Neural cell (in vitro differentiated cells): ENCODE measurements at regions not wholly inside any gene's neighbourhood (a gene's known extent, or its start where the extent isn't known, plus 50 kb on each side); places are given as distances from the start of the nearest gene placed in this dataset.

Experiments
- H2AFZ ChIP-seq: fragments of 200-600, 300-800 bp; sonication (generic), shearing (Covaris generic); 2 replicates; pipeline ENCODE4 v1.6.0; 2014; ENCODE audit warnings: low read depth, mild to moderate bottlenecking, antibody characterized with exemption, low read length, moderate library complexity
- H3F3A ChIP-seq: fragments of 200-600 bp; shearing (Covaris generic); 2 replicates; pipeline ENCODE4 v1.6.1; 2016; ENCODE audit warnings: mild to moderate bottlenecking, moderate library complexity, mixed read lengths, antibody characterized with exemption, low read length; ENCODE audit not compliant: insufficient read depth, poor library complexity, severe bottlenecking
- H3K27ac ChIP-seq: fragments of 200-600, 300-800 bp; sonication (generic), shearing (Covaris generic); 2 replicates; pipeline ENCODE4 v1.5.1; 2014; ENCODE audit warnings: mild to moderate bottlenecking, low read length, moderate library complexity
- H3K27me3 ChIP-seq: fragments of 300-800, 200-600 bp; sonication (generic), shearing (Covaris generic); 2 replicates; pipeline ENCODE4 v1.6.0; 2014; ENCODE audit warnings: mild to moderate bottlenecking, low read depth, low read length, moderate library complexity; ENCODE audit not compliant: insufficient read depth
- H3K36me3 ChIP-seq: fragments of 300-800, 200-600 bp; sonication (generic), shearing (Covaris generic); 2 replicates; pipeline ENCODE4 v1.5.1; 2014; ENCODE audit warnings: mild to moderate bottlenecking, antibody characterized with exemption, low read length, moderate library complexity; ENCODE audit not compliant: insufficient read depth
- H3K4me2 ChIP-seq: fragments of 300-800, 200-600 bp; sonication (generic), shearing (Covaris generic); 2 replicates; pipeline ENCODE4 v1.6.0; 2014; ENCODE audit warnings: mild to moderate bottlenecking, low read length
- H3K4me3 ChIP-seq: fragments of 300-800, 200-600 bp; sonication (generic), shearing (Covaris generic); 2 replicates; pipeline ENCODE4 v1.5.1; 2014; ENCODE audit warnings: mild to moderate bottlenecking, low read length, moderate library complexity
- H3K79me2 ChIP-seq: fragments of 200-600 bp; shearing (Covaris generic); replicated peaks from 2 replicates; pipeline ENCODE4 v1.6.0; 2014; ENCODE audit warnings: mild to moderate bottlenecking, low read length, moderate library complexity; ENCODE audit not compliant: insufficient read depth
- H3K9ac ChIP-seq: fragments of 300-800, 200-600 bp; sonication (generic), shearing (Covaris generic); 2 replicates; pipeline ENCODE4 v1.6.1; 2016; ENCODE audit warnings: mild to moderate bottlenecking, low read length, mixed read lengths
- H3K9me2 ChIP-seq: fragments of 200-600 bp; shearing (Covaris generic); 2 replicates; pipeline ENCODE4 v1.6.1; 2016; ENCODE audit warnings: mild to moderate bottlenecking, low read length, mixed read lengths; ENCODE audit not compliant: insufficient read depth
- H3K9me3 ChIP-seq: fragments of 200-600, 300-800 bp; sonication (generic), shearing (Covaris generic); 2 replicates; pipeline ENCODE4 v1.6.1; 2016; ENCODE audit warnings: mild to moderate bottlenecking, mixed run types, low read length, moderate library complexity, mixed read lengths
- H4K20me1 ChIP-seq: fragments of 200-600 bp; shearing (Covaris generic); 2 replicates; pipeline ENCODE4 v1.6.1; 2016; ENCODE audit warnings: mild to moderate bottlenecking, mixed run types; ENCODE audit not compliant: insufficient read depth
- EP300 ChIP-seq: fragments of 450-650 bp; conservative IDR thresholded peaks from 2 replicates; pipeline ENCODE4 v1.6.1; 2014; ENCODE audit warnings: antibody characterized with exemption, mild to moderate bottlenecking, moderate library complexity; ENCODE audit not compliant: poor library complexity, severe bottlenecking
- EZH2 ChIP-seq: fragments of 200-600, 300-800 bp; shearing (Covaris generic), sonication (generic); IDR thresholded peaks from 2 replicates; pipeline ENCODE4 v1.6.1; 2014; ENCODE audit warnings: antibody characterized with exemption, low read length, borderline replicate concordance, mild to moderate bottlenecking; ENCODE audit not compliant: insufficient read depth, poor library complexity, severe bottlenecking
- MXI1 ChIP-seq: fragments of 450-650 bp; conservative IDR thresholded peaks from 2 replicates; pipeline ENCODE4 v1.6.1; 2014; ENCODE audit warnings: antibody characterized with exemption, mild to moderate bottlenecking; ENCODE audit not compliant: poor library complexity, severe bottlenecking
- POLR2AphosphoS5 ChIP-seq: IDR thresholded peaks from 2 replicates; pipeline ENCODE4 v1.6.1; 2012
- RAD21 ChIP-seq: fragments of 450-650 bp; conservative IDR thresholded peaks from 2 replicates; pipeline ENCODE4 v1.6.1; 2014; ENCODE audit warnings: antibody characterized with exemption, mild to moderate bottlenecking, moderate library complexity
- REST ChIP-seq: IDR thresholded peaks from 2 replicates; pipeline ENCODE4 v1.6.1; 2012; ENCODE audit warnings: borderline replicate concordance
- SMC3 ChIP-seq: fragments of 450-650 bp; conservative IDR thresholded peaks from 2 replicates; pipeline ENCODE4 v1.6.1; 2014; ENCODE audit warnings: antibody characterized with exemption, mild to moderate bottlenecking, moderate library complexity; ENCODE audit not compliant: poor library complexity
- TAF1 ChIP-seq: IDR thresholded peaks from 2 replicates; pipeline ENCODE4 v1.6.1; 2012; ENCODE audit warnings: low read depth
- TF ChIP-seq, protein P1 (sequence below): fragments of 450-650 bp; IDR thresholded peaks from 2 replicates; pipeline ENCODE4 v1.5.1; 2014; ENCODE audit warnings: antibody characterized with exemption, mild to moderate bottlenecking, moderate library complexity; ENCODE audit not compliant: poor library complexity, severe bottlenecking

DNA sequence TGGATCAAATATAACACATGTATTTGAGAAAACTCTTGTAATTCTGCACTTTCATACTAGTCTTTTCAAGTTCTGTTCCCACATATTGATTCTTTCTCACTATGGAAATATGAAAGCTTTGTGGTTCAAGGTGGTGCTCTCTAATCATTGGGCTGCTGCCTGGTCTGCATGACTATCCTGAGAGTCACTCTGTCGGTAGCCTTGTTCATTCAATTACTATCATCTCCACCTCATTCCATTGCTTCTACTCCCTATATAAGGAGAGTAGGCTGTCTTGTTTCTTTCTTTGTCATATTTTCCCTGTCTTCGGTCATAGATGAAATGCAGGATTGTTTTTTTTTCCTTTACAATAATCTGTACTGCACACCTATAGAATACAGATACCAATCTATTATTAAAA lies 341.4 kb upstream of the ACTBL2 start:
- no peak overlapping the region for H3K27ac ChIP-seq
- H3K27me3 ChIP-seq, result no peaks in the 10 kb centered on the region
- no peak overlapping the region for H2AFZ ChIP-seq
- TF ChIP-seq TAF1, result no peak
- H3K4me2 ChIP-seq, result no peak overlapping the region
- H3K9me3 ChIP-seq, result no peaks in the 10 kb centered on the region
- H3K4me3 ChIP-seq, result no peak overlapping the region
- H3K36me3 ChIP-seq, result no peaks in the 10 kb centered on the region
- H3K9ac ChIP-seq, result no peak overlapping the region
- no peaks in the 10 kb centered on the region for H3K79me2 ChIP-seq
- H3K9me2 ChIP-seq, result no peaks in the 10 kb centered on the region
- no peaks in the 10 kb centered on the region for H4K20me1 ChIP-seq
- H3F3A ChIP-seq, result no peaks in the 10 kb centered on the region

- TF ChIP-seq SMC3 (no peak), TAF1 (no peak), EZH2 (no peak), RAD21 (no peak), REST (no peak), POLR2AphosphoS5 (no peak), MXI1 (no peak), EP300 (no peak)
- TF ChIP-seq, protein P1, sequence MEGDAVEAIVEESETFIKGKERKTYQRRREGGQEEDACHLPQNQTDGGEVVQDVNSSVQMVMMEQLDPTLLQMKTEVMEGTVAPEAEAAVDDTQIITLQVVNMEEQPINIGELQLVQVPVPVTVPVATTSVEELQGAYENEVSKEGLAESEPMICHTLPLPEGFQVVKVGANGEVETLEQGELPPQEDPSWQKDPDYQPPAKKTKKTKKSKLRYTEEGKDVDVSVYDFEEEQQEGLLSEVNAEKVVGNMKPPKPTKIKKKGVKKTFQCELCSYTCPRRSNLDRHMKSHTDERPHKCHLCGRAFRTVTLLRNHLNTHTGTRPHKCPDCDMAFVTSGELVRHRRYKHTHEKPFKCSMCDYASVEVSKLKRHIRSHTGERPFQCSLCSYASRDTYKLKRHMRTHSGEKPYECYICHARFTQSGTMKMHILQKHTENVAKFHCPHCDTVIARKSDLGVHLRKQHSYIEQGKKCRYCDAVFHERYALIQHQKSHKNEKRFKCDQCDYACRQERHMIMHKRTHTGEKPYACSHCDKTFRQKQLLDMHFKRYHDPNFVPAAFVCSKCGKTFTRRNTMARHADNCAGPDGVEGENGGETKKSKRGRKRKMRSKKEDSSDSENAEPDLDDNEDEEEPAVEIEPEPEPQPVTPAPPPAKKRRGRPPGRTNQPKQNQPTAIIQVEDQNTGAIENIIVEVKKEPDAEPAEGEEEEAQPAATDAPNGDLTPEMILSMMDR, result no peak
- Histone ChIP-seq H3K9me3 (no peaks in the 10 kb centered on the region), H3K27ac (no peak overlapping the region), H2AFZ (no peak overlapping the region), H3K36me3 (no peaks in the 10 kb centered on the region), H3F3A (no peaks in the 10 kb centered on the region), H4K20me1 (no peaks in the 10 kb centered on the region), H3K4me2 (no peak overlapping the region), H3K9me2 (no peaks in the 10 kb centered on the region), H3K9ac (no peak overlapping the region), H3K4me3 (no peak overlapping the region), H3K79me2 (no peaks in the 10 kb centered on the region), H3K27me3 (no peaks in the 10 kb centered on the region)
Measured at GRCh38 chr5:57822651-57823050, 340.0 kb upstream of the ACTBL2 start.

- H3K79me2 ChIP-seq, result no peaks in the 10 kb centered on the region
- H3F3A ChIP-seq, result no peaks in the 10 kb centered on the region
- no peaks in the 10 kb centered on the region for H3K9me2 ChIP-seq
- TF ChIP-seq, protein P1, result no peak
- TF ChIP-seq EP300 (no peak), RAD21 (no peak), EZH2 (no peak), POLR2AphosphoS5 (no peak), REST (no peak), SMC3 (no peak), TAF1 (no peak), MXI1 (no peak)
- H3K27ac ChIP-seq, result no peak overlapping the region
- H2AFZ ChIP-seq, result no peak overlapping the region
- no peaks in the 10 kb centered on the region for H3K36me3 ChIP-seq
- no peak overlapping the region for H3K9ac ChIP-seq
- no peaks in the 10 kb centered on the region for H4K20me1 ChIP-seq
- H3K9me3 ChIP-seq, result no peaks in the 10 kb centered on the region
- no peak overlapping the region for H3K4me2 ChIP-seq
- H3K27me3 ChIP-seq, result no peaks in the 10 kb centered on the region
- H3K4me3 ChIP-seq, result no peak overlapping the region
Measured at GRCh38 chr5:57818397-57818796, 335.8 kb upstream of the ACTBL2 start.
